Prostate gland (tissue), 2 donors: ENCODE measurements at regions not wholly inside any gene's neighbourhood (a gene's known extent, or its start where the extent isn't known, plus 50 kb on each side); places are given as distances from the start of the nearest gene placed in this dataset.
"Not testable (repeated sequence)": the region's sequence is repeated elsewhere in the genome, so short reads cannot be mapped to it uniquely, and the experiment has no call there.

Experiments used
- DNase-seq: peaks from one replicate; pipeline ENCODE4 v3.0.0-alpha.2; 2019; ENCODE audit warnings: low spot score
- H3K27ac ChIP-seq, 2 donors: fragments of 200-600 bp; sonication (generic); 2 replicates each; pipeline ENCODE4 v1.5.1; 2017 to 2019
- H3K27me3 ChIP-seq: fragments of 200-600 bp; sonication (generic); replicated peaks from 2 replicates; pipeline ENCODE4 v1.5.1; 2019; ENCODE audit not compliant: insufficient read depth
- H3K36me3 ChIP-seq, 2 donors: fragments of 200-600 bp; sonication (generic); 1 replicate in 1 of 2; 2 replicates in 1 of 2; pipeline versions ENCODE4 v1.5.1 to v1.8.1; 2017 to 2019
- H3K4me1 ChIP-seq: fragments of 200-600 bp; sonication (generic); replicated peaks from 2 replicates; pipeline ENCODE4 v1.5.1; 2019
- H3K4me3 ChIP-seq, 2 donors: fragments of 200-600 bp; sonication (generic); 2 replicates each; pipeline ENCODE4 v1.5.1; 2017 to 2019
- H3K9me3 ChIP-seq: fragments of 200-600 bp; sonication (generic); 2 replicates; pipeline ENCODE4 v1.5.1; 2017
- POLR2A ChIP-seq: fragments of 450-650 bp; IDR thresholded peaks from one replicate; pipeline ENCODE4 v1.6.1; 2016; ENCODE audit warnings: antibody characterized with exemption, mild to moderate bottlenecking
- POLR2AphosphoS5 ChIP-seq: sonication (generic); formaldehyde crosslinking; IDR thresholded peaks from one replicate; pipeline ENCODE4 v1.6.1; 2017; ENCODE audit warnings: antibody characterized with exemption
- WGBS: methylation state at CpG from one replicate; pipeline ENCODE4 v1.1.5; 2018; 5-methylcytosine and 5-hydroxymethylcytosine counted together
- intact Hi-C: fragments of 100-400 bp; cut with DNase I; formaldehyde crosslinking; loops from one replicate; pipeline ENCODE4 v1.14.2; 2022
- TF ChIP-seq, protein P1 (sequence below), 4 experiments: fragments of 200-600 bp in 2 of 4; fragments of 450-650 bp in 2 of 4; sonication (generic) in 2 of 4; IDR thresholded peaks; 1 replicate in 3 of 4; 2 replicates in 1 of 4; pipeline ENCODE4 v1.5.1; 2016 to 2019; ENCODE audit warnings: antibody characterized with exemption in 4 of 4, mild to moderate bottlenecking in 2 of 4, moderate library complexity in 2 of 4

DNA sequence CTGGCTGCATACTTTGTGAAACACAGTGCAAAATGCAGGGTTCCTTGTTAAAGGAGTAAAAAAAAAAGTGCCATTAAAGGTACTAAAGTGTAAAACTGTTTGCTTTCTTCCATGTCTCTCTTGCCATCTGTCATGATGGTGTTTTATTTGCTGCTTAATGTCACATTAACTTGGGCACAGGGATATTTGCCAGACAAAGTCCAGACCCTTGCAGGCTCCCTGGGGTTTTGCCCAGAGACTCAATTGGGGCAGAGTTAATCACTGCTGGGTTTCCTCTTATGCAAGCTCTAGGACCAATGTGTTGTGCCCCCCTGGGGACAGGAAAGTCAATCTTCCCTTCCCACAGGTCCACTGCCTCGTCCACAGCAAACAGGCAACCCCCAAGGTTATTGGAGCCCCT is 274.3 kb upstream of the SGCD start:
- Histone ChIP-seq H3K27ac (no peak overlapping the region), H3K4me1 (no peaks in the 10 kb centered on the region), H3K4me3 (no peak overlapping the region), H3K9me3 (no peaks in the 10 kb centered on the region), H3K36me3 (no peaks in the 10 kb centered on the region), H3K27me3 (no peaks in the 10 kb centered on the region)
- 33% methylated on average over 1 of the region's 1 CpG for WGBS
- intact Hi-C loops: no loop called here
- DNase-seq: no peak
- no peak for TF ChIP-seq POLR2A
- TF ChIP-seq, protein P1, sequence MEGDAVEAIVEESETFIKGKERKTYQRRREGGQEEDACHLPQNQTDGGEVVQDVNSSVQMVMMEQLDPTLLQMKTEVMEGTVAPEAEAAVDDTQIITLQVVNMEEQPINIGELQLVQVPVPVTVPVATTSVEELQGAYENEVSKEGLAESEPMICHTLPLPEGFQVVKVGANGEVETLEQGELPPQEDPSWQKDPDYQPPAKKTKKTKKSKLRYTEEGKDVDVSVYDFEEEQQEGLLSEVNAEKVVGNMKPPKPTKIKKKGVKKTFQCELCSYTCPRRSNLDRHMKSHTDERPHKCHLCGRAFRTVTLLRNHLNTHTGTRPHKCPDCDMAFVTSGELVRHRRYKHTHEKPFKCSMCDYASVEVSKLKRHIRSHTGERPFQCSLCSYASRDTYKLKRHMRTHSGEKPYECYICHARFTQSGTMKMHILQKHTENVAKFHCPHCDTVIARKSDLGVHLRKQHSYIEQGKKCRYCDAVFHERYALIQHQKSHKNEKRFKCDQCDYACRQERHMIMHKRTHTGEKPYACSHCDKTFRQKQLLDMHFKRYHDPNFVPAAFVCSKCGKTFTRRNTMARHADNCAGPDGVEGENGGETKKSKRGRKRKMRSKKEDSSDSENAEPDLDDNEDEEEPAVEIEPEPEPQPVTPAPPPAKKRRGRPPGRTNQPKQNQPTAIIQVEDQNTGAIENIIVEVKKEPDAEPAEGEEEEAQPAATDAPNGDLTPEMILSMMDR (IDR thresholded peaks at IDR 0.05): no peak
- no peak for TF ChIP-seq POLR2AphosphoS5

DNA sequence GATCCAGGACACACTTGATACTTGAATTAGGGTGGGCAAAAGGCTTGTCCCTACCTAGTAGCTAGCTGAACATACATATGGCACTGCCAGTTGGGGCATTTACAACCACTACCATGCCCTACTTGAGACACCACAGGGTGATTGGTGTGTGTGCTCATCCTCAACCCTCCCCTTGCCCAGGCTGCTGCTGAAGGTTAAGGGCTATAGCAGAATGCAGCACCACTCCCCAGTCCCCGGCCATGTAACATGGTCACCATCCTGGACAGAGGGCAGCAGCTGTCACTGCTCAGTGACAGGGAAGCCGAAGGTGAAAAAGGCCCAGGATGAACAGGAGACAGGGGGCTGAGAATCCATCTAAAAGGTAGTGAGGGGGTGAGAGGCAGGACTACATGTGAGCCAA is 273.9 kb upstream of the SGCD start:
- no peak overlapping the region for H3K27ac ChIP-seq
- H3K4me1 ChIP-seq: no peaks in the 10 kb centered on the region
- TF ChIP-seq, protein P1 (IDR thresholded peaks at IDR 0.05): no peak
- TF ChIP-seq POLR2A: no peak
- TF ChIP-seq POLR2AphosphoS5: no peak
- no peaks in the 10 kb centered on the region for H3K36me3 ChIP-seq
- H3K9me3 ChIP-seq: no peaks in the 10 kb centered on the region
- H3K4me3 ChIP-seq: no peak overlapping the region
- no peak for DNase-seq
- no peaks in the 10 kb centered on the region for H3K27me3 ChIP-seq
- intact Hi-C loops: no loop called here
- 100% methylated on average over 2 of the region's 2 CpGs for WGBS

DNA sequence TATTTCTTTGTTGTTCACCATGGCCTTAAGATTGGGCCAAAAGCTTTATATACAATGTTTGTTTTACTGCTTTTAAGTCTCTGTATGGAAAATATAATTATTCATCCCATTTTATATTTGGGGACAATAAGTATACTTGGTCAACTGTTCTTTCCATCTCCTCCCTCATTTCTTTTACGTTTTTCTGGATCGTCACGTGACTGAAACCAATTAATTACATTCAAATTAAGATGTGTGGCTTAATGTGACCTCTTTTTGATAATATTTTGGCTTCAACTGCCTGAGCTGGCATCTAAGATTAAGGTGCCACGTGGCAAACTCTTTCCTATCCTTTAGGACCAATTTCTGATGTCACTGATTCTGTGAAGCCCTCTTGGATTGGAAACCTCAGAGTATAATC is 250.1 kb upstream of the SGCD start:
- no peaks in the 10 kb centered on the region for H3K9me3 ChIP-seq
- no peak overlapping the region for H3K27ac ChIP-seq
- no peaks in the 10 kb centered on the region for H3K4me1 ChIP-seq
- 79% methylated on average over 4 of the region's 4 CpGs for WGBS
- no peak overlapping the region for H3K4me3 ChIP-seq
- H3K27me3 ChIP-seq: no peaks in the 10 kb centered on the region
- TF ChIP-seq POLR2A (no peak), POLR2AphosphoS5 (no peak)
- TF ChIP-seq, protein P1 (IDR thresholded peaks at IDR 0.05): no peak
- DNase-seq: no peak
- intact Hi-C loops: no loop called here
- no peaks in the 10 kb centered on the region for H3K36me3 ChIP-seq

DNA sequence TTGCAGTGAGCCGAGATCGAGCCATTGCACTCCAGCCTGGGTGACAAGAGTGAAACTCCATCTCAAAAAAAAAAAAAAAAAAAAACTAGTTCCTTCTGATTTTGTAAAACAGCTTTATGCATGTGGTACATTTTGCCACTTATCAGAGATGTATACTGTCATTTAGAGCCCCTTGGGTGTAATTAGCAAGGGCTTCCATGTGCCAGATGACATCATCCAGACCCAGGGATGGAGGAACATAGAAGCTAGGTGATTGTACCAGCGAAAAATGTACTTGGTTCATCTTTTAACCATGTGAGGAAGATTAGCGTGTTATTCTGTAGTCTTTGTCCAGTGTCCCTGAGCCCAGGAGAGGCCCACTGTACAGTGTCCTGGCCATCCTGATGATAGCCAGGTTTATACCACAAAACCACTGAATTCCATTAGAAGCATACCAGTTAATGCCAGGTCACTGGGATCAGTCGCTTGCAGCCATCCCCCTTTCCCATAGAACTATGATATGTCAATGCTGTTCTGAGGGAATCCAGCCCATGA is 239.3 kb upstream of the SGCD start:
- no peak for DNase-seq
- Histone ChIP-seq H3K27ac (no peak overlapping the region), H3K27me3 (no peaks in the 10 kb centered on the region), H3K36me3 (no peaks in the 10 kb centered on the region), H3K9me3 (no peaks in the 10 kb centered on the region), H3K4me1 (no peaks in the 10 kb centered on the region), H3K4me3 (no peak overlapping the region)
- intact Hi-C loops: no loop called here
- TF ChIP-seq POLR2AphosphoS5: no peak
- no peak for TF ChIP-seq POLR2A
- TF ChIP-seq, protein P1 (IDR thresholded peaks at IDR 0.05): no peak
- WGBS: 91% methylated on average over 5 of the region's 5 CpGs

DNA sequence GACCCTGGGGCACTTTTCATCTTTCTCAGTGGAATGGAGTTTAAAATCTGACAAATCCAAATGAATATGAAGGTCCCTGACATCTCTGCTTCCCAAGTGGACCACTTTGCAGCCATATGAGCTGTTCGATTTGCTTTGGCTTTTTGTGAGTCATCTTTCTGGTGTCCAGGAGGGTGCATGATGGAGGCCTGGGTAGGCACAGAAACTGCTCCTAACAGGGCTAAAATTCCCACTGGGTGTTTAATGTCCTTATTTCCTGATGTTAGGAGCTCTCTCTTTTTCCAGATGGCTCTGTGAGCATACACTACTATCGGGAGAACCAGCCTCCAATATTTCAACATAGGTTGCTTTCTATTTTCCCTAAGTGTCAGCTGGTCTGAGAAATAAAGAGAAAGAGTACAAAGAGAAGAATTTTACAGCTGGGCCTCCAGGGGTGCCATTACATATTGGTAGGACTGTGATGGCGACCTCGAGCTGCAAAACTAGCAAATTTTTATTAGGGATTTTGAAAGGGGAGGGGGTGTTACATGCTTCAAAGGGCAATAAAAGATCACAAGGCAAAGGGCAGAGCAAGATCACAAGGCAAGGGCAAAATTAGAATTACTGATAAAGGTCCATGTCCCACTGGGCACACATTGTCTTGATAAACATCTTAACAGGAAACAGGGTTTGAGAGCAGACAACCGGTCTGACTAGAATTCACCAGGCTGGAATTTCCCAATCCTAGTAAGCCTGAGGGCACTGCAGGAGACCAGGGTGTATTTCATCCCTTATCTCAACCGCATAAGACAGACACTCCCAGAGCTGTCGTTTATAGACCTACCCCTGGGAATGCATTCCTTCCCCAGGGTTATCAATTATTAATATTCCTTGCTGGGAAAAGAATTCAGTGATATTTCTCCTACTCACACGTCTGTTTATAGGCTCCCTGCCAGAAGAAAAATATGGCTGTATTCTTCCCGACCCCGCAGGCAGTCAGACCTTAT is 236.7 kb upstream of the SGCD start:
- intact Hi-C loops, H3K36me3 ChIP-seq, DNase-seq, H3K27ac ChIP-seq, H3K27me3 ChIP-seq, H3K4me3 ChIP-seq, H3K4me1 ChIP-seq, H3K9me3 ChIP-seq: not testable (repeated sequence)
- 74% methylated on average over 10 of the region's 10 CpGs for WGBS
